ENCODE measurements at regions not wholly inside any gene's neighbourhood (a gene's known extent, or its start where the extent isn't known, plus 50 kb on each side); places are given as distances from the start of the nearest gene placed in this dataset.

- Histone ChIP-seq H3K9me3 (ENCODE audit: control insufficient read depth, low read length) (no peaks in the 10 kb centered on the region), H3K36me3 (ENCODE audit: control insufficient read depth, insufficient read depth, low read length) (no peaks in the 10 kb centered on the region), H3K27me3 (ENCODE audit: control insufficient read depth, insufficient read depth, low read length, poor library complexity, severe bottlenecking) (no peaks in the 10 kb centered on the region), H3K27ac (ENCODE audit: low read depth, low read length) (no peak overlapping the region), H3K9ac (ENCODE audit: extremely low read depth, low read length, poor library complexity, severe bottlenecking) (no peak overlapping the region), H3K4me3 (ENCODE audit: low read length) (no peak overlapping the region), H3K4me1 (ENCODE audit: control insufficient read depth, insufficient read depth, low read length) (no peaks in the 10 kb centered on the region)
- Mint-ChIP-seq H3K4me3 (no peak overlapping the region), H3K27ac (no peak overlapping the region), H3K27me3 (ENCODE audit: insufficient read depth) (no peaks in the 10 kb centered on the region), H3K36me3 (ENCODE audit: low read depth) (no peaks in the 10 kb centered on the region), H3K4me1 (peaks cover 18% of the 10 kb centered on the region), H3K9me3 (no peaks in the 10 kb centered on the region)
- DNase-seq: no peak
- no peak for TF ChIP-seq CTCF (conservative IDR thresholded peaks at IDR 0.05)
- 96 to 100% methylated on average over 2 of the region's 2 CpGs for WGBS, 2 experiments (ENCODE audit: insufficient coverage in 1 of 2, insufficient read length in 1 of 2)
These were observed 429.8 kb upstream of the TPM1 start for GRCh38 chr15:62612771-62613170.

GRCh38 chr15:62616746-62617145, 425.8 kb upstream of the TPM1 start:
- peaks cover 12% of the 10 kb centered on the region for H3K4me1 Mint-ChIP-seq
- no peak overlapping the region for H3K4me3 ChIP-seq (ENCODE audit: low read length)
- H3K9me3 Mint-ChIP-seq: no peaks in the 10 kb centered on the region
- WGBS, 2 experiments (ENCODE audit: insufficient coverage in 1 of 2, insufficient read length in 1 of 2): 94 to 100% methylated on average over 3 of the region's 3 CpGs
- no peak overlapping the region for H3K4me3 Mint-ChIP-seq
- no peaks in the 10 kb centered on the region for H3K36me3 Mint-ChIP-seq (ENCODE audit: low read depth)
- no peak overlapping the region for H3K27ac Mint-ChIP-seq
- no peak for DNase-seq
- H3K27me3 Mint-ChIP-seq (ENCODE audit: insufficient read depth): no peaks in the 10 kb centered on the region
- H3K27ac ChIP-seq (ENCODE audit: low read depth, low read length): no peak overlapping the region
- no peaks in the 10 kb centered on the region for H3K27me3 ChIP-seq (ENCODE audit: control insufficient read depth, insufficient read depth, low read length, poor library complexity, severe bottlenecking)
- no peaks in the 10 kb centered on the region for H3K9me3 ChIP-seq (ENCODE audit: control insufficient read depth, low read length)
- H3K36me3 ChIP-seq (ENCODE audit: control insufficient read depth, insufficient read depth, low read length): peaks cover 5% of the 10 kb centered on the region
- no peak for TF ChIP-seq CTCF (conservative IDR thresholded peaks at IDR 0.05)
- no peaks in the 10 kb centered on the region for H3K4me1 ChIP-seq (ENCODE audit: control insufficient read depth, insufficient read depth, low read length)
- H3K9ac ChIP-seq (ENCODE audit: extremely low read depth, low read length, poor library complexity, severe bottlenecking): no peak overlapping the region

- WGBS, 2 experiments (ENCODE audit: insufficient coverage in 1 of 2, insufficient read length in 1 of 2): 97 to 100% methylated on average over 4 of the region's 4 CpGs
- Histone ChIP-seq H3K36me3 (ENCODE audit: control insufficient read depth, insufficient read depth, low read length) (peaks cover 5% of the 10 kb centered on the region), H3K9ac (ENCODE audit: extremely low read depth, low read length, poor library complexity, severe bottlenecking) (no peak overlapping the region), H3K27me3 (ENCODE audit: control insufficient read depth, insufficient read depth, low read length, poor library complexity, severe bottlenecking) (no peaks in the 10 kb centered on the region), H3K4me3 (ENCODE audit: low read length) (no peak overlapping the region), H3K27ac (ENCODE audit: low read depth, low read length) (no peak overlapping the region), H3K4me1 (ENCODE audit: control insufficient read depth, insufficient read depth, low read length) (no peaks in the 10 kb centered on the region), H3K9me3 (ENCODE audit: control insufficient read depth, low read length) (no peaks in the 10 kb centered on the region)
- Mint-ChIP-seq H3K4me1 (peaks cover 3% of the 10 kb centered on the region), H3K9me3 (no peaks in the 10 kb centered on the region), H3K27me3 (ENCODE audit: insufficient read depth) (no peaks in the 10 kb centered on the region), H3K4me3 (no peak overlapping the region), H3K36me3 (ENCODE audit: low read depth) (no peaks in the 10 kb centered on the region), H3K27ac (no peak overlapping the region)
- TF ChIP-seq CTCF (conservative IDR thresholded peaks at IDR 0.05): no peak
- DNase-seq: no peak
These were observed 424.8 kb upstream of the TPM1 start for GRCh38 chr15:62617741-62618140.

Data from endodermal cell (in vitro differentiated cells).